Activated CD4-positive, alpha-beta T cell treated with anti-CD3 and anti-CD28 coated beads for 48 hours (primary cell): ENCODE measurements at regions not wholly inside any gene's neighbourhood (a gene's known extent, or its start where the extent isn't known, plus 50 kb on each side); places are given as distances from the start of the nearest gene placed in this dataset.
A peak's percentile ranks its signal among the peaks of the same experiment; 100 is the strongest.

Experiments used
- DNase-seq: peaks from one replicate; pipeline ENCODE4 v3.0.0-alpha.2; 2020

DNA sequence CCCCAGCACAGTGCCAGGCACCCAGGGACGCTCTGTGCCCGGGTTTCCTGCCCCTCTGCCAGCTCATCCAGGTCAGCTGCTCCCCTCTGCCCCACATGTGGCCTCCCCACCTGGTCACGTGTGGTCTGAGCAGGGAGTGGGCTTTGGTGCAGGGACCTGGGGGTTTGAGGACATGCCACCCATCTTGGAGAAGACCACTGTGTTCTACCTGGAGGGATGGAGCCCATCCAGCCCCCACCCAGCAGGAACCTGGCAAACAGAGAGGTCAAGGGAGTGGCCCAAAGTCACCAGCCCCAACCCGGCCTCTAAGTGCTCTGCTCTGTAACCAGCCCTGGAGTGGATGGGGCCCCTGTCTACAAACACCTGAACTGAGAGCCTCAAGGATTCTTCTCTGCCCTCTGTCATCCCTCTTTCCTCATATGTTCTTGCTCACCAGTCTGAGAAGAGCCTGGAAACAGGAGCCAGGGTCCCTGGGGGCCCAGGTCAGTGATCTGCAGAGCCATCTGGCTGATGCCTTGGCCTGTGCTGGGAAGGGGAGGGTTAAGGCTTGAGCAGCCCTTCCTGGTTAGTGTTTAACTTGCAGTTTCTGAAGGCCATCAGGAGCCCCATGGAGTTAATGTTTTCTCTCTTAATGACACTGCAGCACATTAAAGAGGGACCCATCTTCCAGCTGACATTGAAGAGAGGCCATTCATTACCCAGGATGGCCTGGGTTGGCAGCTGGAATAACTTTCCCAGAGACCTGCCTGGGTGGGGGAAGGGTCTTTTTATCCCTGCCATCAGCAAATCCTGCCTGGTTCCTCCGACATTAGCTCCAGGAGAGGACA is 235.4 kb downstream of the PTPRU start:
- no peak for DNase-seq

DNA sequence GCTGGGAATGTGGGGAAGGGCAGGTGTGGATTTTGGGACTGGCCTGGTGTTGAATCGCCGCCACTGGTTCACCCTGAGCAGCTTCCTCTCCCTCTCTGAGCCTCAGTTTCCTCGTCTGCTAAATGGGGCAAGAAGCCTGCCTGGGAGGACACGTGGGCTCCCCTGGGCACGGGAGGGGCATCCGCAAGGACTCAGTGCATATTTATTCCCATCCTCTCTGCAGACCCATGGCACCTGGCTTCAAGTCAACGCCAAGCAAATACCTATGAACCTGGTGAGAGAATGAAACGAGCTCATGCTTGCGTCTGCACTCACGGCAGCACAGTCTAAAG is 234.4 kb downstream of the PTPRU start:
- no peak for DNase-seq

DNA sequence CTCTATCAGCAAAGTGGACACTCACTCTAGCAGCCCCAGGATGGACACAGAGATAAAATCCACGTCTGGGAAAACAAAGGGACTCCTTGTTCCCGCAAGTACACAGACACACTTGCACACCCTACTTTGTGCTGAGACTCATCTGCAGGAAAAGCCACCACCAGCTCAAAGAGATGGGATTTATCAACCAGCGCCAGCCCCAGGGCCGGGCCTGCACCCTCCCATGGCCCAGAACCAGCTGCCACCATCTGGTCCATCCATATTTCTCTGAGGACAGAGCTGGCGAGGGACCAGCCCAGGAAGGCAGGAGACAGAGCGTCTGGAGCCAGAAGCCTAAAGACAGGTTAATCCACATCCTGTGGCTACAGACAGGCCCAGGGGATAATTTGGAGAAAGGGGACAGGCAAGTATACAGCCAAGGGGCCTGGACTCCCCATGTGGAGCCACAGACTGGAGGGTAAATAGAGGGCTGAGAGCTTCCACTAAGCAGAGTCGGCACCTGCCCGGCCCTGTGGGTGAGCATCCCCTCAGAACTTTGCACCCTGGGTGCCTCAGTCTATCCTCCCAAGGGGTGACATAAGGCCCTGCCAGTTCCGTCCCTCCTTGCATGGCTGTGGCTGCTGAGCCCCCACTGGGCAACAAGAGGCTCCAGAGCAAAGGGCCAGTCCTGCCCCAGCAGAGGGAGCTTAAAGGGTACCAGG is 233.9 kb downstream of the PTPRU start:
- DNase-seq = no peak

DNA sequence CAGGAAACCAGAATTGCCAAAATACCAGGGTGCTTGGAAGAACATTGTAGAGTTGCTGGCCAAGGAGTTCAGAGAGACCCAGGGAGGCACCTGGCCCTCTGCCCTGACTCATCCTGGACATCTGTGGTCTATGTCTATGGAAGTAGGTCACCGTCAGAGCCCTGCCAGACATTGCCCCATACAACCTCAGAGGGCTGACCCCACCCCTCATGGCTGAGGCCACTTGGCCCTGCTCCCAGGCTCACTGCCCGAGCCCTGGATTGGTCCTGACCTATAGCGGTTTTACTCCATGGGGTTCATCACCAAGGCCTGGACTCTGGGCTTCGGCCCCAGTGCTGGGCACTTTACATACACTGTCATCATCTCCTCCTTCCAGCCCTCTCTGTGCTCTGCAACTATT is 233.1 kb downstream of the PTPRU start:
- DNase-seq = no peak

DNA sequence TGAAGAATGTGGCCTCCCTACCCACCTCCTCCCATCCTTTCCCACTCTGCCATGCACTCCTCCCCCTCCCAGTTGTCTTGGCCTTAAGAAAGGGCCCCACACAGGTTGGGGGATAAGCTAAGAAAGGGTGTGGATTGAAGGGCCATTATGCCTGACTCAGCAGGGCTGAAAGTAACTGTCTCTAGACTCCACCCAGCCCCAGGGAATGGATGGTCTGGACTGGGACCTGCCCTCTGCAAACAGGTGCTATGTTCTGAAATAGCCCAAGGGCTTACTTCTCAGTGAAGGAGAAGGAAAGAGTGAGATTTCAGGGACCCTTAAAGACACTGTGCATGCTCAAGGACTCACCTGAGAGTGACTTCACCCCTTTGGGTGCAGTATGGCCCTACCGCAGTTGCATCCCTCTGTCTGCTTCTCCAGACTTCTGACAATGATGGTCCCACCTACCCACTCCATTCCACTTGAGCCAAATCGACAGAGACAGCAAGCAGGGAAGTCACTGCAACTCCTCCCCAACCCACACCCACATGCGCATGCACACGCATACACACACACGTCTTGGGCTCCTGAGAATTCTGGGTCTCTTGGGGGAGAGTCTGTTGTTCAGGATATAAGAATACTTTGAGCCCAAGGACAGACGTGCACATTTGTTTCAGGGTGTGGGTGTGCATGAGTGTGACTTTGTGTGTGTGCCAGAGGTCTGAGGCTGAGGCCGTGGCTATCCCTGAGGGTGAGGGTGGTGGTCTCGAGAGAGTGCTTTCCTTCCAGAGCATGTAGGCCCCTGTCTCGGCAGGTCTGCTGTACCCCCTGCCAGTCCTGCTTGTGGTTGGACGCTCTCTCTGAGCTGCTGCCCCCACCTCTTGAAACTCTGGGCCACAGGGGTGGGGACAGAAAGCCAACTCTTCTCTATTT is 231.9 kb downstream of the PTPRU start:
- no peak for DNase-seq

DNA sequence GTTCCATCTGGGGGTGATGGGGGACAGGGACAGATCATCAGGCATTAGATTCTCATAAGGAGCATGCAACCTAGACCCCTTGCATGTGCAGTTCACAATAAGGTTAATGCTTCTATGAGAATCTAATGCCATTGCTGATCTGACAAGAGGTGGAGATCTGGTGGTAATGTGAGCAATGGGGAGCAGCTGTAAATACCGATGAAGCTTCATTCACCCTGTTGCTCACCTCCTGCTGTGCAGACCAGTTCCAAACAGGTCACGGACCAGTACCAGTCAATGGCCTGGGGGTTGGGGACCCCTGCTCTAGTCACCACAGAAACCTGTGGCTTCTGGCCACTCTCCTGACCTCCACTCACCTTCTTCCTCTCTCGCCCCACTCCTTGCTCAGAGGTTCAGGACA is 229.9 kb downstream of the PTPRU start:
- DNase-seq = no peak

DNA sequence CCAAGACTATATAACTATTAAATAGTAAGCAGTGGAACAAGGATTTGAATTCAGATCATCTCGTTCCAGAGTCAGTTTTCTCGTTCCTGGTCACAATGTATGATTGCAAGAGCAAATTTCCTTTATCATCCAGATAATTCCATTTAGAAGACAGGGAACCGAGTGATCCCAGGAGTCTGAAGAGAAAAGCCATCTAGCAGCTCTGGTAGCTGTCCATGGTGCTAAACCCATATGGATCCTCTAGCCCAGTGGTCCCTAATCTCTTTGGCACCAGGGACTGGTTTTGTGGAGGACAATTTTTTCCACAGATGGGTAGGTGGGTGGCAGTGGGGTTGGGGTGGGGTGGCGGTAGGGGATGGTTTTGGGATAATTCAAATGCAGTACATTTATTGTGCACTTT is 229.4 kb downstream of the PTPRU start:
- no peak for DNase-seq

DNA sequence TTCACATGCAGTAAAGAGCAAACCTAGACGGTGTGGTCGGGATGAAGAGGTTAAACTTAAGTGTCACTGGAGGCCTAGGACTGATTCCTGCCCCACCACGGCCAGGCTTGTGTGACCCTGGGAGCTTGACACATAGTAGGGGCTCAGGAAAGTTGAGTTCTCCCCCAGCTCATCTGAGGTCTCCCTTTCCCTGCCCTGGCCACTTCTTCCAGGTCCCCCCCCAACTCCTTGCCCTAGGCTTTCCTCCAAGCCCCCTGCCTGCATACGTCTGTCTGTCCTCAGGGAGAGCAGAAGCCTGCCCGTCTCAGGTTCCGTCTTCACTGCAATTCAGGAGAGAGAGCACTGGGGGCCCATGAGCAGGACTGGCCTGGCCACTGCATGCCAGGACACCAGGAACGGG is 225.8 kb downstream of the PTPRU start:
- no peak for DNase-seq

DNA sequence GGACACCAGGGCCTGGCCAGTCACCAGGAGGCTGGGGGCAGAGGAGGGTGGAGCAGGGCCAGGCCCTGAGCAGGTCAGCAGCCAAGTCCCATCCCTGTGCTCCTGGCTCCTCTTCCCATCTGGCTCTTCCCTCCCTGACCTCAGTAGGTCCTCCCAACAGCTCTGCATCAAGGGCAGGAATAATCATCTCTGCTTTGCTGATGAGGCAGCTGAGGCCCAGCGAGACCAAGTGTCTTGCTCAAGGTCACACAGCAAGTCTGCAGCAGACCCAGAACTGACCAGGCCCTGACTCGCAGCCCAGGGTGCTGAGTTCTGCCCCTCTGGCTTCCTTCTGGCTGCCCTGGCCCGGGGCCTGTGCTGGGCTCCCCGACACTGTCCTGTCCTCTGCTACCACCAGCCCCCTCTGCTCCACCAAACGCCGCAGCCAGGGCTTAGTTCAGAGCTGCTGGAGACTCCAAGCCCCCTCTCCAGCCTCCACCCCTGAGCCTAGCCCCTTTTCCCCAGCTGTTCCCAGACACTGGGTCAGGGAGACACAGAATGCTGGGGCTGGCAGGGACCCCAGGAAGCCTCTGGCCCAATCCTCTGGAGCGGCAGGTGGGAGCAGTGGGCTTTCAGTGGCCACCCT is 224.9 kb downstream of the PTPRU start:
- no peak for DNase-seq

DNA sequence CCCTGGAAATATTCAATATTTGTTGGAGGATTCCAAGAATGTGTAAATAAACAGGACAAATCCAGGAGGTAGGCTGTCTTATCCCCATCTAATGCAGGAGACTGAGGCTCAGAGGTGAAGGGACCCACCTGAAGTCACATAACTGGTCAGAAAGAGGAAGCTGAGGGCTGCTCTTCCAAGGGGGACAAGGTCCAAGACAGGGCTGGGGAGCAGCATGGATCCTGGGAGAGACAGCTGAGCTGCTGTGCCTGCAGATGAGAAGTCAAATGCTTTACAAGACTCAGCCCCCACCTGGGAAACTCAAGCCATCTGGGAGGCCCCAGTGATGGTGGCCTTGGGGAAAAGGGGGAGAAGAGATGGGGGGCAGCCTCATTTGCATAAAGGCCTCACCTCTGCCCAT is 224.4 kb downstream of the PTPRU start:
- no peak for DNase-seq

DNA sequence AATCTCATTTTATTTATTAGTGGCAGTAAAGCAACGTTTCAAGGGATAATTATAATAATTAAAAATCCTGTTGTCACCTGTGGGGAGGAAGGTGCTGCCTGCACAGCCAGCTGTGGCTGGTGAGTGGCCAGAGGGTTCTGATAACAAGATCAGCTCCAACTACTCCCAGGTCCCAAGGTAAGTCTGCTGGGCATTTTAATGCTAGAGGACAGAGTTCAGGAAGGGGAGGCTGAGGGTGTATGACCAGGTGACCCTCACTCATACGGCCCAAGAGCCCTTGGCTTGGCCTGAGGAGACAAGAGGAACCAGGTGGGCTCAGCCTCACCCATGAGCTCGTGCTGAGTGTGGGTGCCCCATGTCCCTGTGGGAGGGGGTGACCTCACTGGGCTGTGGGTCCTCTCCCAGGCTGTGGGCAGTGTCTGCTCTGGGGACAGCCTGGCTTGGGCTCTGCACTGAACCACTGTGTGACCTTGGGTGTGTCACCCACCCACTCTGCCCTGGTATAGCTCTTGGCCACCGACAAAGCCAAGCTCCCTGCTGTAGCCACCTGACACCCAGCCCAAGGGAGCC is 223.8 kb downstream of the PTPRU start:
- no peak for DNase-seq

DNA sequence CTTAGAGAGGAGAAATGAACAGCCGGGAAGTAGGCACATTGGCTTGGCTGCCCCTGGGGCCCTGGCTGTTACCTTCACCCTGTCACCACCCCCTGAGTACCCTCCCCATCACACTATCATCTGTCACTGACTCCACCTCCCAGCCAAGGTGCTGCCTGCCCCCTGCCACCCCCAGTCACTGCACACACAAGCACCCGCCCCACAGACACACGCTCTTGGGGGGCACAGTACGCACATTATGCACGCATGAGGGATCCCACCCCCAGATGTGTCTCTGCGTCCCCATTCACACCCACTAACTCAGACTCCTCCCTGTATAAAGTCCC is 223.3 kb downstream of the PTPRU start:
- DNase-seq = no peak

DNA sequence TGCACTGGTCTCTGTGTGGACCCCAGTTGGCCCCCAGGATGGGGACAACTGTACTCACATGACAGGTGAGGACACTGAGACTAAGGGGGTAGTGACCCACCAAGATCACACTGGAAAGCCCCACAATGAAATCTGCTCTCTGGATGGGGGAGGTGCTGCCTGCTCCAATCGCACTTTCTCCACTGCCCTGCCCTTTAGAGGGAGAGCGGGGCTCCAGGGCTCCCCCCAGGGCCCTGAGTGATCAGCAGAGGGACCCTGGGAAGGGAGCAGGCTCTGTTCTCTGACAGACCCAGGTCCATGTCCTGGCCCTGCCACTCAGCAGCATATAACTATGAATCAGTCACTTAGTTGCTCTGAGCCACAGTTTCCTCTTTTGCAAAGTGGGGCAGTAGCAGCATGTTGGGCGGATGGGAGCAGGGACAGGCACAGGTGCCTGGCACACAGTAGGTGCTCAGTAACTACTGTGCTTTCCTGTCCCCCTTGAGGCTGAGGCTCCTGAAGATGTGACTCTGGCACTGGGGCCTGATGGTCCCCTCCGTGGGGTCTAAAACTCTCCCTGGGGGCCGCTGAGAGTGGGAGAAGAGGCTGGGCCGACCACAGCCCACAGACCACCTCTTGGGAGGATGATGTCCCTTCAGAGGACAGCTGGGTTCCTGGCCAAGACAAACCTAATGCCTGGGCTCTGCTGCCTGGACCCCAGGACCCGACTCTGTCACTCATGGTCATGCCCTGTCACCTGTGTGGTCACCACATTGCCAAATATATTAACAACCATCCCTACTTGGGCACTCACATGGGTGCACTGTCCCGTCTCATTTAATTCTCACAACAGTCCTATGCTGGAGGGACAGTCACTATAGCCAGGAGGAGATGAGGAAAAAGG is 222.7 kb downstream of the PTPRU start:
- no peak for DNase-seq

DNA sequence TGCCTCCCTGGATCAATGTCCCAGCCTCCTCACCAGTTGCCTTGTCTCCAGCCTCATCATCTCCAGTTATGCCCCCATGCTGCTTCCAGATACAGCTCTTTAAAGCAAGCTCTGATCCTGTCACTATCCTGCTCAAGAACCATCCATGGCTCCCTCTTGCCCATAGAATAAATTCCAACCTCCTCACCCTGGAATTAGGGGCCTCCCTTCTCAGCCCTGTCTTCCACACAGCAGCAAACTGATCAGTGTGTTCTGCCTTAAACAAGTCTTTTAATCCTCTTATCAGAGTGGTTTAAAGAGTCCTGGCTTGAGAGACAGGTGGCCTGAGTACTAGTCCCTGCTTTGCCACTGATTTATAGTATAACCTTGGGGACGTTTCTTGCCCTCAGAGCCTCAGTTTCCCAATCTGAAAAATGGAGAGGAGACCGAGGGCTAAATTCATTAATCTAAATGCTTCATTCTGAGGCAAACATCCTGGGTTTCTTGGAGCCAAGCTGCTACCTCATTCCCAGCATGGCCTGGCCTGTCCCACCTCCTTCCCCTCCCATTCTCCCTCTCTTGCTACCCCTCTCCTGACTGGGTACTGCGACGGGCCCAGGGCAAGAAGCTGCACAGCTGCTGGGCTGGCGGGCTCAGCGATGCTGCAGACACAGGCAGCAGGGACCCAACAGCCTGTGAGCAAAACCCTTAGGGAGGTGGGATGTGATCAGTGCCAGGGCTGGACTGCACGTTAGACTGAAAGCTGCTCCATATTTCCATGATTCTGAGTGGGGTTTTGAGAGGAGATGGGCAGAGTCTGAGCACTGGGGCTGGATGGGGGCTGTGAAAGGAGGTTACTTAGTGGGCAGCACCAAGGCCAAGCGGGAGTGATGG is 221.4 kb downstream of the PTPRU start:
- no peak for DNase-seq

DNA sequence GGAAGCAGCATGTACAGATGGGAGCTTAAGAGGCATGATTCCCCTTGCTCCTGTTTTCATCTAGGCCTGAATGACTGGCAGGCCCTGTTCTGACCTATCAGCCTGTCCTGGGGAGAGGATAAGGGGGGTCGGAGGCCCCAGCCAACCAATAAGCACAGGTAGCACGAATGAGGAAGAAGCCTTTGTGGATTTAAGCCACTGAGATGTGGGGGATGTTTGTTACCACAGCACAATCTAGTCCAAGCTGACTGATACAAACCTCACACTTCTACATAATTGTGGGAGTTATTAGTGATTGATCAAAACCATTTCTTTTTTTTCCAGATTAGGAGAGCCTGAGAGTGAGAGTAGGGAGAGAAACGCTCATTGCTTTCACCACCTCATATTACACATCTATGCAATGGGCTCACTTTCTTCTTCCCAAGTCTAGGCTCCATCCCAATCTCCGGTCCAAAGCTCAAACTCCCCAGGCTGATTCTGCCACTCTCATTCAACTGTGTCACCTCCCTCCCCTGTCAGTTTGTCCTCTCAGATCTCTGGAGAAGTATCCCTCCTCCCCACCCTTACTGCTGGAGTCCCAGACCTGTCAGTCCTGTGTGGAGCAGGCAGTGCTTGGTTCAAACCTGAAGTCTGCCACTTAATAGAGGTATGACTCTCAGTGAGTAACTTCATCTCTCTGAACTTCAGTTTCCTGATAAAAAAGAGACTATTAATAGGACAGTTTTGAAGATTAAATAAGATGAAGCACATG is 220.5 kb downstream of the PTPRU start:
- DNase-seq = no peak

DNA sequence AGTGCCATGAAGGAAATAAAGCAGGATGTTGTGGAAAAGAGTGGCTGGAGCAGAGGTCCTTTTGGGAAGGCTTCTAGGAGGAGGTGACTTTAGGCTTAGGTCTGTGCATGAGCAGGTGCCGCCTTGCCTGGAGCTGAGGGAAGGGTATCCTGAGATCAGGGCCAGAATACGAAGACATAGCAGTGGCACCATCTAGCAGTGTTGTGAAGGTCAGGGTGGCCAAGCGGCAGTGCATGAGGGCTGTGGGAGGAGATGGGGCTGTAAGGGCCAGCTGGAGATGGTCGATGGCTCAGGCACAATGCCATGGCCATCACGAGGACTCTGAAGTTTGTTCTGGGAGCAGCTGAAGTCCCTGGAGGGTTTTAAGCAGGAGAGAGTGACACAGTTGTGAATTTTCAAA is 219.5 kb downstream of the PTPRU start:
- no peak for DNase-seq

DNA sequence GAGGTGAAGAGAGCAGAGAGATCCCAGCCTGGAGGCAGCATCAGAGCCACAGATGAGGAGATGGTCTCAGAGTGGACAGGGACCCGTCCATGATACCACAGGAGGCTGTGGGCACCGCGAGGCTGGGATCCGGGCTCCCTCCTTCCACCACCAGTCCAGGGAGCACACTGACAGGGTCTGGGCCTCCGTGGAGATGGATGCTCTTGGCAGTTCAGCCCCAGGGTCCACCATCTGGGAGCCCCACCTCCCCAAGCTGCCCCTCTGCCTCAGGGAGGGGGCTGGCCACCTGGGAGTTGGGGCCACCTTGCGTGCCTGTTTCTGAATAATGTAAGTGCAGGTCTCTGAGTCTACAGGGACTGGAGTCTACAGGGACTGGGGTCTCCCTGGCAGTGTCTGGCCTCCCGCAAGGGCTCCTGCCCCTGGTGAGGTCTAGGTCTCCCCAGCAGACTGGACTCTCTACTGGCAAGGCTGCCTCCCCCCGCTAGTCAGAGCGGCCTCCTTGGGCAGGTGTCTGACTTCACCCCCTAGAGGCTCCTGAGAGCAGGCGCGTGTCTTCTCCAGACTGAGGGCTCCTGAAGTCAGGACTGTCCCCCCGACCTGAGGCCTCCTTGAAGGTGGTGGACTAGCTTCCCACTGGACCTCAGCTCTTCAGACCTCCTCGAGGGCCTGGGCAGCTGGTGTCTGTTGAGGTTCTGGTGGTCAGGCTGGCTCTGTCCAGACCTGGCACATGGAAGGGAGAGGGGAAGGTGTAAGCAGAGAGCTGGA is 218.5 kb downstream of the PTPRU start:
- DNase-seq = no peak

DNA sequence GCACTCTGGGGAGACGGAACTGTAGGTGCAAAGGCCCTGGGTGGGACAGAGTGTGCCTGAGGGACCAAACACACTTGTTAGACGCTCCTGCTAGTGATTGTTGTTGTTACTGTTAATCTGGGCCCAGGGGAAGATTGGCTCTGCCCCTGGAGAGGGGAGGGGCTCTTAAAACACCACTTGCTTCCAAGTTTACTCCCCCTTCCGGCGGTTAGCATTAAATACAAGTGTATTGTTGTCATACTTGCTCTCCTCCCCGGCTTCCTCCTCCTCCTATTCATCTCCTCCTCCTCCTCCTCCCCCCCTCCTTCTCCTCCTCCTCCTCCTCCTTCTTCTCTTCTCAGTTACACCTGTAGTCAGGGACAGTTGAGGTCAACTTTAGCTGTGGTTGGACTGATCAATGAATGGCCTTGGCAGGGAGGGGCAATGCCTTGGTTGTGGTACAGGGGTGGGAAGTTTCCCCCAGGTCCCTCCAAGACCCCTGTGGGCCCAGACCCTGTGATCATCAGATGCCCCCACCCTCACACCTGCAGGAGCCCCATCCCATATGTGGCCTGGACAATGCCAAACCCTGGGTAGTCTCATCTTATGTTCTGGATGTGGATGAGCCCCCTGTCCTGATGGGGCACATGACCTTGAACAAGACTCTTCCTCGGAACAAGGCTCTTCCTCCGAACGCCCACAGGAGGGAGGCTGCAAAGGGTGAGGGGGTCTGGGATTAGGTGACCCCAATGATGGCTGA is 217.3 kb downstream of the PTPRU start:
- DNase-seq = peak; percentile 9
